Sciatic nerve (tissue), 2 donors: ENCODE measurements at regions not wholly inside any gene's neighbourhood (a gene's known extent, or its start where the extent isn't known, plus 50 kb on each side); places are given as distances from the start of the nearest gene placed in this dataset.

Experiments
- ATAC-seq: fragments of 200-7000 bp; cut with Tn5 transposase; one replicate; pipeline ENCODE4 v1.9.1; 2020; ENCODE audit warnings: mild to moderate bottlenecking, moderate library complexity
- DNase-seq: peaks from one replicate; pipeline ENCODE4 v3.0.0-alpha.2; 2020; ENCODE audit warnings: low spot score
- intact Hi-C: fragments of 100-400 bp; cut with DNase I; formaldehyde crosslinking; loops from one replicate; pipeline ENCODE4 v1.14.2; 2022
- donor health status: DM: no; HTN: no; CAD: no.
- donor health status: DM: no; HTN: no; CAD: no.

DNA sequence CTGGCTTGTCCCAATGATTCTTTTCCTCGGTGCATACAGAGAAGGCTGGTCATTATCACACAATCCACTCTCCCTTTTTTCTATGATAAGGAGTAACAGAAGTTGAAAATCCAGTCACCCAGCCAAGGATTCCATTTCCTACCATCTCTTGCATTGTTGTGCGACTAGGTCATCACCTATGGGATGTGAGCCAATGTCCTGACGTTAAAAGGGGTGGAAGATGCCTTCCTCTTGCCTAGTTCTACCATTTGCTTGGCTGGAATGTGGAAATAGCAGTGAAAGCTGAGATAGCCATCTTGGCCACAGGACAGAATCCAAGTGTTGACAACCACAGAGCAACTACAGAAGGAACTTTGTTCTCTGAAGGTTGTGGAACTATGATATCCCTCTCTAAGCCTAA, 132.2 kb upstream of the KIT start:
- intact Hi-C loops: no loop called here
- ATAC-seq: no peak
- no peak for DNase-seq

DNA sequence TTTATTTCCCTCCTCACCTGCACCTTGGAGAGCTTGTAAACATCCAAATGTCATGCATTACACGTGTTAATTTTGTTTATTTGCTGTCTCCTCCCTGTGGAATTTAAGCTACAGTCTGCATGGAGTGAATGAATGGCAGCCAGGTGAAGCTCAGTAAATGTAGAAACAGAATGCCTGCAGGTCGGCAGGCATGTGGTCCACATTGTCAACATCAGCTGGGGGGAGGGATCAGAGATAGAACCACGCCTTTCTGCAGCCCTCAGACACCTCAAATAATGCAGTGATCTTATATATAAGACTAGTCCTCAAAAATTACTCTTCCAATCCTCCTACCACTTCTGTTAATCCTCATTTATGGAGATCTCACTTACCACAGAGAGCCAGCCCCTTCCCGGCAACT, 131.2 kb upstream of the KIT start:
- no peak for ATAC-seq
- no peak for DNase-seq
- intact Hi-C loops: no loop called here

DNA sequence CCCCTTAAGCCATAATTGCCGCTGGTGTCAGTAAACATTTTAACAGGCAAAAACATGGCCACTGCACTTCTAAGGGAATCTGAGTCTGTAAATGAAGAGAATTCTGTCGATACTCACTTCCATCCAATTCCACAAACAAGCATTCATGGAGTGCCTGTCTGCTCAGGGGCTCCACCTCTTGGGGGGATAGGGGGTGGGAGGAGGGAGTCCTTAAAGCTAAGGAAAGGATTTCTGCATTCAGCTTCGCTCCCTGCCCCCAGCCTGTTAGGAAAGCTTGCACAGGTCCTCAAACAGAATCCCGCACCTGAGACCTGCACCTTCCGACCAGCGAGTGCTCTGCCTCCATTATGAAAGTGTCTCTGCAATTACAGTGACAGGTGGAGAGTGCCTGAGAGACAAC, 130.2 kb upstream of the KIT start:
- DNase-seq (no peak), ATAC-seq (no peak)
- intact Hi-C loops: no loop called here

DNA sequence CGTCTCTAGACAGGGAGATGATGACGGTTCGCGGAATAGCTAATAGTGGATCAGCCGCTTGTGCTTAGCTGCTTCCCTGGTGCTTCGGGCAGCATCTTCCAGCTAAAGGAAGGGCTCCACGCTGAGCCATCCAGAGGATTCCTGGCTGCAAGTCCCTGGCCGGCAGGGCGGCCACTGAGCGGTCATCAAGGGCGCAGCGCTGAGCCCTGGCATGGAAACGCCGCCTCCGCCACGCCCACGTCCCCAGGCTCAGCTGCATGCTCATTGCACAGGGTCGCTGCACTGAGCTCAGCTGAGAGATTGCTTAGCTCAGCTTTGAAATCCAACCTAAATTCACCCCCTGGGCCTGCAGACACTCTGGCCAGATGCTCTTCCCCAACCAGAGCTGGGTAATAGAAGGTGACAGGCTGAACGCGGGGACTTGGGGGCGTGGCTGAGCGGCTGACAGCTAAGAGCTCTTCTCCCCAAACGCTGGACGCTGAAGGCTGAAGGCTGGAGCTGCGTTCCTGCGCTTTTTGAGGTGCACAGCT, 118.2 kb upstream of the KIT start:
- ATAC-seq (peak; percentile 81), DNase-seq (no peak)
- intact Hi-C loops: no loop called here

DNA sequence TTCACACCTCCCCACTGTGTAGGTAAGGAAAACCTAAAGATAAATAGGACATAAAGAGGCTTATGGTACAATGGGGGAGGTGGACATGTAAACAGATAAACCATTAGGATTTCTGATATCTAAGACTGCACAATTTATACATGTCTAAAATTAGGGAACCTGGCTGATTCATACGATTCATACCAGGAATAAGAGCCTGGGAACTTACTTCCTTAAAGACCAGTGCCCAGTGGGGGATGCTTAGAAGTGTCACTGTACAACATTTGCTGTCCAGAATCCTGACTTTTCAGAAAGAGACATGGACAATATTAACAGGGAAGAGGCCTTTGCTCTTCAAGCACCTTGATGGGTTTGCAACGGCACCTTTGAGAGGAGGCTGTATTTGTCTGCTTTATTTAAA, 116.8 kb upstream of the KIT start:
- ATAC-seq (no peak), DNase-seq (no peak)
- intact Hi-C loops: no loop called here

DNA sequence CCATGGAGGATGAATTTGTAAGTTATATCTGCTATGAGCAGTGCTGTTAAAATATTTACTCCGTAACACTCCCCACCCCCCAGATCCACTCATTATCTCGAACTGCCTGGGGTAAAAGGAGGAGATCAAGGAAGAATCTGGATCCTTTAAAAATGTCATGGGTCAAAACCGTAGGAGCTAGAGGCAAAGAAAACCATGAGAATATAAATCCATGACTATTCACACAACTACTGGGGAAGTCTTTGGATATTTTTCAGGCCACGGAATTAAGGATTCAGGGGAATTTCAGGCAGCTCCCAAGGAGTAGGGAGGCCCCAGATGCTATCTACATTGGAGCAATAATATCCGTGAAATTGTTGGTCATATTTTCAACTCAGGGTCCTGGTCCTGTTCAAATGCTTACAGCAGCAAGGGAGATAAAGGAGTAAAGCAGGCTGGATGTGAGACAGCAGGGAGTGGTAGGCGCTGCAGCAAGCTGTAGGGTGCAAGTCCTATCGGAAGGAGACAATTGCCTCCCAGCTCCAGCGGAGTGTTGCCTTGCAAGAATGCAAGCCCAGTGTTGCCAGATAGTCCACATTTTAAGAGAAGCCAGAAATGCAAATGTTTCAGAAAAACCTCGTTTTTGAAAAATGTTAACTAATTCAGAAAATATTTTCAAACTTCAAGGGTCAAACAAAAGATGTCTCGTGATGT, 116.2 kb upstream of the KIT start:
- ATAC-seq (no peak), DNase-seq (no peak)
- intact Hi-C loops: no loop called here

DNA sequence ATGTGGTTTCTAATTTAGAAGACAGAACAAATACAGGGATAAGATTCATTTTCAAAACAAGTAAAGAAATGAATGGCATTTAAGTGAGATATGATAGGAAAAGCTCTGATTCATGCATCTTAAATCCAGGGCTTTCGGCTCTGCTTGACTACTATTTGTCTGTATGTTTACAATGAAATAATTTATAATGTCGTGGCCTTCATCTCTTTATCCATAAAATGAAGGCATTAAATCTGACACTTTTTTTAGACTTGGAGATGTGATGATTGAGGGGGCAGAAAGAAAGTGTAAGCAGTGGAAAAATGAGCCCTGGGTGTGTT, 115.7 kb upstream of the KIT start:
- intact Hi-C loops: no loop called here
- DNase-seq (no peak), ATAC-seq (no peak)

DNA sequence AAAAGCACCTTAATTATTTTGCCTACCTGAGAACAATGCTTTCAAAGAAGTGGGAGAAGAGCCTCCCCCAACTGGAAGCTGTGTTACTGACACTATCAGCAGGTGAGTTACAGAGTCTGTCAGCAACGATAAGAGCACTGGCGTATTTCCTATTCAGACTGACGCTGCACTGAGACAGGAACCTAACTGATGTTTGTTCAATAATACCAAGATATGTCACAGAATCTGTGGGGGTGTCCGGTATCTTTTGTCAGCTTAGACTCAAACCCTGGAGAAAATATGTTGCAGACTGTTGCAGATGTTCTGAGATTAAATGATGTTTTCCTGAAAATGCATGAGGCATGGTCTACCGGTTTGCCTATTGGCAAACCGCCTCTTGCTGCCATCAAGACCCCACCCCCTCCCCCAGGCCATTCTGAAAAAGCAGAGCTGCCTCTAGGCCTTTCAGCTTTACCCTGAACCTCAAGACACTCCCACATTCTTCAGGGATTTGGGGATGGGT, 115.2 kb upstream of the KIT start:
- intact Hi-C loops: no loop called here
- DNase-seq: no peak
- no peak for ATAC-seq

DNA sequence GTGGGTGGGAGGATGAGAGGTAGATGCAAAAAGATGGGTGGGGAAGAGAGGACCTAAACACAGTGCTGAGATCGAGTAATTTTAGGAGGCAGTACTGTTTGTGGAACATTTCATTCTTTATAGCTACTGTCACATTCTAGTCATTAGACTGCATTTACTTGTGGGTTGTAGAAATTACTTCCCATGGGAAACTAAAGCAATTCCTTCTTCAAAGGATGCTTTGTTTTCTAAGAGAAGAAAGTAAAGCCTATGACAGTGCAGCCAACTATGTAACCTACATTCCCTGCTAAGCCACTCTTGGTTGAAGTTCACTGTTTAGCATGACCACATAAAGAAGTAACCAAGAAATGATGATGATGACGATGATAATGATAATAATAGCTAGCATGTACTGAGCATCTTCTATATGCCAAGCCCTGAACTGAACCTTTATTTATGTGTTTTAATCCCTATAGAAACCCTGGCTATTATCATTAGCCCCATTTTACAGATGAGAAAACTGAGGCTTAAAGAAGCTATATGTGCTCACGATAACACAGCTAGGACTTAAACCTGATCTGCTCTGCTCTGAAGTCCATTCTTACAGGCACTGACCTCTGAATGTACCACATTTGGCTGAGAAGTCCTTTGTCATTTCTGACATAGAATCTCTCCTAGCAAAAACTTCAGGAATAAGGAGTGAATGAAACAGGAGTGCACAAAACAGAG, 114.5 kb upstream of the KIT start:
- no peak for DNase-seq
- intact Hi-C loops: no loop called here

DNA sequence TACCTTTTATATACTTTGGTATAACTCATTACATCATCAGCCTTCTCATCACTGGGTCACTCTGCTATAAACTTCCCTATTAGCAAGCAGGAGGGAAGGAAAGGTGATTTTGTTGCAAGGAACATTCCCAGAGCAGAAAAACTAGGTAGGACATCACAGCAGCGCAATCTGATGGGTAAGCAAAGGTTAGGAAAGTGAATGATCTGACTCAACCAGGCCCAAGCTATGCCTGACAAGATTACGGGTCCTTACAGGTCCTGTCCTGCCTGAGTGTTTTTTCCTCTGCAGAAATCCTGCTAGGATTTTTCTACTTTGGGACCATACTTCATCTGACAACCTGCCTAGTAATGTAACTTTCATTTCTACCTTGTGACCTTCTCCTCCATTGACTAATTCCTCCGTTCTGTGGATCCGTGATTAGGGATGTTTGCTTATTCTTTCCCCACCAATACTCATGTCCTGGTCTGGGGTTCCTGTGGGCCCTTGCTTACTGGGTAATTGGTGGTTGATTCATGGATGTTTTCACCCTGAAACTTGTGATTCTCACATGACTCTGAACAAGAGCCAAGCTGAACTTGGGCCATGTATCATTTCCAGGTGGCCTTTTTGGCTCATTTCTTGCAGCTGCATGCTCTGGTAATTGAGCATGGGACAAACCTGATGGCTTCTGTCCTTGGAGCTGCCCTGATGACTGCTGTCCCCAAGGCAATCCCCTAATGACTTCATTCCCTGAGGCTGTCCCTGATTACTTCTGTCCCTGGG, 111.9 kb upstream of the KIT start:
- ATAC-seq: peak; percentile 64
- DNase-seq: no peak
- intact Hi-C loops: no loop called here

More for the DNA sequence above, 114.5 kb upstream of the KIT start:
- no peak for ATAC-seq

DNA sequence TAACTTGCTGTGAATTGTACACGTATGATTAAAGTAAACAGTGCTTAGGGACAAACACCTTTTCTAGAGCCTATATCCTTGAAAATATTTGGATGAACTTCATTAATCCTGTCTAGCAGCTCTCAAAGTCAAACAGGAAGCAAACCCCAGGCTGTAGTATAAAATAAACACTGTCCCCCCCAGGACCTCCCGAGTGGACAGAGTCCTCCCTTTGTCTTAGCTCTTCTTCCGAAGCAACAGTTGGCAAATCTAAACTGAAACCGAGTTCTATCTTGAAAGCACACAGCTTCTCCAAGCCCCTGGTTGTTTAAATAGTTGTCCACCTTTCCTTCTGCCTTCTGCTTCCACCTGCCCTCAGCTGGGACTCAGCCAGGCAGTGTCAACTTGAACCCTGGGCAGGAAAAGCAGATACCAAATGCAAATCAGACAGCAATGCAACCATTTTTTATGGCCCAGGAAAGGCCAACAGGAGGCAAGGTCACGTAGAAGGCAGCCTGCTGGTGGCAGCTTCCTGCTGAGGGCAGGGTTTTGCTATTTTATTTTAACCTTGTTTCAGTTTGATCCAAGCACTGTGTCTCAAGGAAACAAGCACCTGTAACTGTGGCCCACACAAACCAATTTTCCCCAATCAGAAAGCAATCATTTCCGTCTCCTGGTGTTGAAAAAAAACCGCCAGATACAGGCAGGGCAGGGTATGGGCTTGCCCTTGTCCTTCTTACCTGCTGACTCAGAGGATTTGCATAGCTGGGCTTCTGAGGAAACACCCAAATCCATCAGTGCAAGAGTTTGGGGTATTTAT, 110.3 kb upstream of the KIT start:
- intact Hi-C loops: no loop called here
- DNase-seq (no peak), ATAC-seq (no peak)

DNA sequence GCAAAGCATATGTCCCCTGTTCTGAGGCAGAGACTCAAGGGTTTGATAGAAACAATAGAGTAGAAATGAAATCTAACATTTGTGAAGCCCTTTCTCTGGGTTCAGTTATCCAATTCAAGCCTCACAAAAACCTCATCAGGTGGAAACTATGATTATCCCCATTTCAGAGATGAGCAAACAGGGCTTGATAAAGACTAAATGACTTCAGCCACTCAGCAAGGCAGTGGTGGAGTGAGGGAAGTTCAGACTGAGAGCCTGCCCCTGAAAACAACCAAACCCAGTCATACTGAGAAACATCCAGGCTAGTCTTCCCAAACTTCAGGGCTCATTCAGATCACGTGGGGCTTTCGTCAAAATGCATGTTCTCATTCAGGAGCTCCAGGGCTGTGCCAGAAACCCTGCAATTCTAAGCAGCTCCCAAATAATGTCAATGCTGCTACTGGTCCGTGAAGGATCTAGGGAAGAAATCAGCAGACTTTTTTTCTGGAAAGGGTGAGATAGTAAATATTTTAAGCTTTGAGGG, 109.6 kb upstream of the KIT start:
- ATAC-seq (no peak), DNase-seq (no peak)
- intact Hi-C loops: no loop called here

DNA sequence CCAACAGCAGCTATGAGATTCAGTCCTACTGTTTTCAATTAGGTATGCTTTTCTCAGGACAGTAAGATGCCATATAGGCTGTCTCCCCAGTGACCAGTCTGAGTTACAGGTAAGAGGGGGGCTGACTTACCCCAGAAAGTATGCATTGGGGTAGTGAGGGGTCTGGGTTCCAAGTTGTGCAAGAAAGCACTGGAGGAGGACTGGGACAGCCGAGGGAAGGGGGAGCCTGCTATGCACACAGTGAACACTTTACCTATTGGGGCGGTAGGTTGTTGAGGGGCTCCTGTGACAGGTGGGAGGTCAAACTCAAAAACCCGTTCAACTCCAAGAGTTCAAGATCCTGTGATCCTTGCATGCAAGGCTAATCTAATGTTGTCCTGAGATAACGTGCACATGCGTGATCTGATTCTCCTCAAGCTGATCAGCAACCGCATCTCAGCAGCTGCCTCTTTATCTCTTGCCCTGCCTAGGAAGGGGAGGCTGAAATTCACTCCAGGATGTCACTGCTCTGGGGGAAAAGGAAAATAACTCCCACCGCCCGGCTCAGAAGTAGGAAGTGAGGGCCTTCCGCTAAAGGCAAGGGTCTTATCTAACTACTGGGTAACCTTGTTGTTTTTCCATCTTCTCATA, 108.8 kb upstream of the KIT start:
- intact Hi-C loops: no loop called here
- ATAC-seq (no peak), DNase-seq (no peak)

DNA sequence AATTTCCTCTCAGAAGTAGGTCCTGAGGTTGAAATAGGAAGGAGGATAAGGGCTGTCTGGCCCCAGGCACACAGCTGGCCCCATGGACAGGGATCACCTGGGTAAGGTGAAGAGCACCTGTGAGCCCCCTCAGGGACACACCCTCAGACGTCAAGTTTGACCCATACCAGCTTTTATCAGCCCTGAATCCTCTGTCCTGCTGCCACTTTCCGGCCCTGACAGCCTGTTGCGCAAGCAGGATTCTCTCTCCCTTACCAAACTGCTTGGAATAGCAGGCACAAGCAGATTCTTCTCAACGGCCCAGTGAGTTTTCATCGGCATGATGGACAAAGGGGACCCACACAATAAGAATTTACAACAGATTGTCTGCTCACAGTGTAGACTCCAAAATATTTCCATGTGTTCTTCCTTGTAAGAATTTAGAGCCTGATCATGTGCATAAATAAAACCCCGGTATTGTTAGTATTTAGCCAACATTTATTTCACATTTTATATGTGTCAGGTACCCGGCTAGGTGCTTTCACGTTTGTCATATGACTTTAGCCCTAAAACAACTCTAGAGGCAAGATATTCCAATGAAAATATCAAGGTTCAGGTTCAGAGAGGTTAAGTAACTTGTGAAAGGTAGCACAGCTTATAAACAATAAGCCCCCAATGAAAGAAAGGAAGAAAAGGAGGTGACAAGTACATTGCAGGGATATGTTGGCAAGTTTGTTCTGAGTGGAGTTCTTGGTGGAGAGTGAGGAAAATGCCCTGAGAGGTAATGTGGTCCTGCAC, 107.2 kb upstream of the KIT start:
- intact Hi-C loops: no loop called here
- ATAC-seq (peak; percentile 37), DNase-seq (no peak)

DNA sequence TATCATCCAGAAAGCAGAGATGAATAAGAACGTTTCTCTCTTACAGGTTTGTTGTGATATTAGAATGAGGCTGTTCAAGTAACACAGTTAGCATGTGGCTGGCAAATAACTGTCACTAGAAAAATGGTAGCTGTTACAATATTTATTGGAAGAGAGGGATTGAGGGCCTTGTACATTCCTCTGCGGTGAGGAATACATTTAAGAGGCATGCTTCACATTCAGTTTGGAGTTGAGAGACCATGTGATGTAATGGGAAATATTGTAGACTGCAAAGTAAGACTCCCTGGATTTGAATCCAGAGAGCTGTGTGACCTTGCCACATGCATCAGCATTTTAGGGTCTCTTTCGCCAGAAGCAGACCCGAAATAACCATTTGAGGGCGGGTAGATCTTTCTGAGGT, 104.8 kb upstream of the KIT start:
- DNase-seq (no peak), ATAC-seq (no peak)
- intact Hi-C loops: no loop called here

DNA sequence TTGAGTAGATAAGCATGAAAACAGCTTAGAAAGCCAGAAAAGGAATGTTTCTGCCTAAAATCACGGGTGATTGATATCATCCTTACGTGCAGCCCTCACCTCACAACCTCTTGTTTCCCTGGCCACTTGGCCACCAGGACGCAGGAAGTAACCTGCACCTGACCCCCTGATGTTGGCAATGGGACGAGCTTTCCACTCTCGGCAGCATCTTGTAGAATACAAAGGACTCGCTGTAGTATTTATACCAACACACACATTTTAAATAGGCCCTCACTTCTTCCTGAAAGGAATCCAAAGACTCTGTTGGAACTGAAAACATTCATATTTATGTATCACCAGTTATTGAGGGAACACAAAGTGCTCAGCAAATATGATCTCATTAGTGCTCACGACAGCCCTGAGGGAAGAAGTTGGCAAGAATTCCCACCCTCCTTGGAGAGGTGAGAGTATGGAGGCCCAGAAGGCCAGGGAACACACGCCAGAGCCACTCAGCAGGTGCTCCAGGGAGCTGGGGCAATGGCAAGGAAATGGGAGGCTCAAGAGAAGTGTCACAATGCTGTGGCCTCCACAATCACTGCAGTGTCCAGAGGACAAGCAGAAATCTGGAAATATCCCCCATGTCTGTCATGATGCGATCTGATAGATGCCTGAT, 103.3 kb upstream of the KIT start:
- DNase-seq (no peak), ATAC-seq (peak; percentile 55)
- intact Hi-C loops: no loop called here

DNA sequence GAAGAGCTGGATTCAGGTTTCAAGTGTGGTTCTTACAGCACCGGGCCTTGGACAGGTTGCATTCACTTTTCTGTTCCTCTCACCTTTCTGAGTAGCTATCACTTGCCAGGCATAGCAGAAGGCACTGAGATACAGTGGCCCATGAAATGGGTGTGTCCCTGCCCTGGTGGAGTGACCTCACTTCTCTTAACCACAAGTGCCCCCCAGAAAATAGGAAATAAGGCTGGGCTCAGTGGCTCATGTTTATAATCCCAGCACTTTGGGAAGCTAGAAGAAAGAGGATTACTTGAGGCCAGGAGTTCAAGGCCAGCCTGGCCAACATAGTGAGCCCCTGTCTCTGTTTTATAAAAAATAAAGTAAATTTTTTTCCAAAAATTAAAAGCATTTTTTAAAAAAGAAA, 101.7 kb upstream of the KIT start:
- ATAC-seq (no peak), DNase-seq (no peak)
- intact Hi-C loops: no loop called here
